SKM-1 treated with dmso at 0.1 percent for 144 hours (cell line): ENCODE measurements at regions not wholly inside any gene's neighbourhood (a gene's known extent, or its start where the extent isn't known, plus 50 kb on each side); places are given as distances from the start of the nearest gene placed in this dataset.

ENCODE experiments used
- DNase-seq: peaks from one replicate; lab custom pipeline; 2025; ENCODE audit not compliant: unreplicated experiment; lab: John Stamatoyannopoulos, UW

GRCh38 chr2:175574069-175574468 is 392.6 kb upstream of the ATP5MC3 start:
- no peak for DNase-seq

GRCh38 chr2:175571078-175571653 is 389.7 kb upstream of the ATP5MC3 start:
- no peak for DNase-seq

GRCh38 chr2:175568109-175568730 is 386.7 kb upstream of the ATP5MC3 start:
- DNase-seq = no peak

GRCh38 chr2:175567435-175568061 is 386.0 kb upstream of the ATP5MC3 start:
- no peak for DNase-seq

- no peak for DNase-seq
Measured at GRCh38 chr2:175560521-175561169, 379.1 kb upstream of the ATP5MC3 start.

GRCh38 chr2:175559613-175560012 is 378.1 kb upstream of the ATP5MC3 start:
- DNase-seq = no peak

- DNase-seq = no peak
Measured at GRCh38 chr2:175557810-175558377, 376.4 kb upstream of the ATP5MC3 start.

GRCh38 chr2:175553910-175554309 is 372.4 kb upstream of the ATP5MC3 start:
- DNase-seq = no peak

GRCh38 chr2:175552902-175553301 is 371.4 kb upstream of the ATP5MC3 start:
- DNase-seq = peak; percentile 1

GRCh38 chr2:175540421-175540820 is 358.9 kb upstream of the ATP5MC3 start:
- no peak for DNase-seq

- no peak for DNase-seq
Measured at GRCh38 chr2:175539122-175539521, 357.6 kb upstream of the ATP5MC3 start.

- DNase-seq = no peak
Measured at GRCh38 chr2:175536059-175536458, 354.5 kb upstream of the ATP5MC3 start.

GRCh38 chr2:175535631-175536030 is 354.1 kb upstream of the ATP5MC3 start:
- DNase-seq = peak; percentile 9

GRCh38 chr2:175525975-175526374 is 344.5 kb upstream of the ATP5MC3 start:
- DNase-seq = no peak

GRCh38 chr2:175523001-175523400 is 341.5 kb upstream of the ATP5MC3 start:
- DNase-seq = no peak

- DNase-seq = no peak
Measured at GRCh38 chr2:175518206-175518605, 336.7 kb upstream of the ATP5MC3 start.

GRCh38 chr2:175516555-175516954 is 335.0 kb upstream of the ATP5MC3 start:
- DNase-seq = no peak

- no peak for DNase-seq
Measured at GRCh38 chr2:175500255-175500654, 318.7 kb upstream of the ATP5MC3 start.

- DNase-seq = no peak
Measured at GRCh38 chr2:175490360-175490791, 308.9 kb upstream of the ATP5MC3 start.

- DNase-seq = no peak
Measured at GRCh38 chr2:175478096-175478768, 296.7 kb upstream of the ATP5MC3 start.

GRCh38 chr2:175476948-175477347 is 295.4 kb upstream of the ATP5MC3 start:
- peak; percentile 81 for DNase-seq
